SK-N-MC (cell line): ENCODE measurements at regions not wholly inside any gene's neighbourhood (a gene's known extent, or its start where the extent isn't known, plus 50 kb on each side); places are given as distances from the start of the nearest gene placed in this dataset.

Experiments
- EZH2 ChIP-seq: fragments of 200-600 bp; sonication (generic); IDR thresholded peaks from one replicate; pipeline ENCODE4 v1.6.1; 2017; ENCODE audit warnings: antibody characterized with exemption
- POLR2AphosphoS5 ChIP-seq: IDR thresholded peaks from 2 replicates; pipeline ENCODE4 v1.6.1; 2012; ENCODE audit warnings: mild to moderate bottlenecking, low read depth, low read length, borderline replicate concordance

DNA sequence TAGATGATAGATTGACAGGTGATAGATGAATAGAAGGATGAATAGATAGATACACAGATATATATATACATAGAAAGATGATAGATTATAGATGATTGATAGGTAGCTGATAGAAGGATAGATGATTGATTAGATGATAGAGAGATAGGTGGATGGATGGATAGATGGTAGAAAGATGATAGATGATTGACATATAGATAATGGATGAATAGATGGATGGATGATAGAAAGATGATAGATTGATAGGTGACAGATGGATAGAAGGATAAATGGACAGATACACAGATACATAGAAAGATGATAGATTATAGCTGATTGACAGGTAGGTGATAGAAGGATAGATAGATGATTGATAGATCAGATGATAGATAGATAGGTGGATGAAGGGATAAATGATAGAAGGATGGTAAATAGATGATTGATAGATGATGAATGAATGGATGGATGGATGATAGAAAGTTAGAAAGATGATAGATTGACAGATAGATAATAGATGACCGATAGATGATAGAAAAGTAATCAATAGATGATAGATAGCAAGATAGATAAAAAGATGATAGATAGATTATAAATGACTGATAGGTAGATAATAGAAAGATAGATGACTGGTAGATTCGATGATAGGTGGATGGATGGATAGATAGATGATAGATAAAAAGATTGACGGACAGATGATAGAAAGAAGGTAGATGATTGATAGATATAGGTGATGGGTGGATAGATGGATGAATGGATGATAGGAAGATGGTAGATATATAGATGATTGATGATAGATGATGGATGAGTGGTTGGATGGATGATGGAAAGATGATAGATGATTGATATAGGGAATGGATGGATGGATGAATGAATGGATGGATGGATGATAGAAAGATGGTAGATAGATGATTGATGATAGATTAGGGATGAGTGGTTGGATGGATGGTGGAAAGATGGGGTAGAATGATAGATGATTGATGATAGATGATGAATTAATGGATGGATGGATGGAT is 80.4 kb downstream of the MICALL2 start:
- TF ChIP-seq POLR2AphosphoS5: no peak
- TF ChIP-seq EZH2: no peak
